Right lung (tissue), 2 donors: ENCODE measurements at regions not wholly inside any gene's neighbourhood (a gene's known extent, or its start where the extent isn't known, plus 50 kb on each side); places are given as distances from the start of the nearest gene placed in this dataset.
"Not testable (repeated sequence)": the region's sequence is repeated elsewhere in the genome, so short reads cannot be mapped to it uniquely, and the experiment has no call there.

Source experiments
- DNase-seq, 2 donors: peaks; one replicate each; pipeline ENCODE4 v3.0.0-alpha.2; 2013

GRCh38 chr7:131800531-131800930, 244.1 kb upstream of the PODXL start:
- no peak for DNase-seq

DNA sequence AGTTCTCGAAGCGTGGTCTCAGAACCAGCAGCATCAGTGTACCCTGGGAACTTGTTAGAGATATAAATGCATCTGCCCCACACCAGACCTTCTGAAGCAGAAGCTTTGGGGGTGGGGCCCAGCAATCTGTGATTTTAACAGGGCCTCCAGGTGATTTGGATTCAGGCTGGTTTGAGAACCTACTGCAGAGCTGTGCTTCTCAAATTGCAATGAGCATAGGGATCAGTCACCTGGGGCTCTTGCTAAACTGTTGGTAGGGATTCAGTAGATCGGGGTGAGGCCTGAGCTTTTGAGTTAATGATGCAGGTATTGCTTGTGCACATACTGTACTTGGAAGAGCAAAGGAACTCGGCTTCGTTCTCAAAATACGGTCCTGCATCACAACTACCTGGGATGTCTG, 243.6 kb upstream of the PODXL start:
- DNase-seq = no peak

DNA sequence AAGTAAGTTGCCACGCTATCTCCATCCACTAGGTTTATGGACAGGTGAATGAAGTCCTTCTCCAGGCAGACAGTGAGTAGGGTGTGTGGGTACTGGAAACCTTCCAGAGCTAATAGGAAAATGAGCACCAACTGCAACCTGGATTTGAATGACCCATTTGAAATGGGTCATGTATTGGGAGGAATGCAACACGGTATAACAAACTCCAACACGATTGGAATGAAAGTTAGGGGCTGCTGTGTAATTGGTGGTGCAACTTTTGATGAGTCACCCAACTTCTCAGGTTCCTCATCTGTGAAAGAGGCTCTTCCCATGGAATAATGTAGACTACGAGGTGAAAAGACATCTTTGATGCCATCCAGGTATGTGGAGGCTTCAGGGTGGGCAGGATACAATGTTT, 241.4 kb upstream of the PODXL start:
- no peak for DNase-seq

- DNase-seq = no peak
Observed at GRCh38 chr7:131795400-131795799, 239.0 kb upstream of the PODXL start.

DNA sequence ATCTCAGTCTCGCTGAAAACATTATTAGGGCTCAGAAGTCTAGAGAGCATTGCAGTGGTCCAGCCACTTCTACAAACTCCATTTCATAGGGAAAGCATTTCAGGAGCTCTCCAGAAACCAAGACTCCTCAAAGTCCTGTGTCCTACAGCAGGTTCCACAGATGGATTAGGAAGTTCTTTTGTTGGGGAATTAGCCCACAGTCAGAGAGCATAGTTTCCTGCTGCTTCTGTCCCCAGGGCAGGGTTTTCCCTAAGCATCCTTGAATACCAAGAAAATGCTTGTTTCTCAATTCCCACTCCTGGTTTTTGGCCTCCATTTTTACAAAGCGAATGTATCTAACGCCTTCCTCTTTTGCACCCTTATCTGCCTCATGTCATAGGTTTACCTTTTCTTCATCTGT, 235.9 kb upstream of the PODXL start:
- DNase-seq = no peak

- DNase-seq = no peak
Observed at GRCh38 chr7:131787101-131787500, 230.7 kb upstream of the PODXL start.

GRCh38 chr7:131786204-131786603, 229.8 kb upstream of the PODXL start:
- no peak for DNase-seq

DNA sequence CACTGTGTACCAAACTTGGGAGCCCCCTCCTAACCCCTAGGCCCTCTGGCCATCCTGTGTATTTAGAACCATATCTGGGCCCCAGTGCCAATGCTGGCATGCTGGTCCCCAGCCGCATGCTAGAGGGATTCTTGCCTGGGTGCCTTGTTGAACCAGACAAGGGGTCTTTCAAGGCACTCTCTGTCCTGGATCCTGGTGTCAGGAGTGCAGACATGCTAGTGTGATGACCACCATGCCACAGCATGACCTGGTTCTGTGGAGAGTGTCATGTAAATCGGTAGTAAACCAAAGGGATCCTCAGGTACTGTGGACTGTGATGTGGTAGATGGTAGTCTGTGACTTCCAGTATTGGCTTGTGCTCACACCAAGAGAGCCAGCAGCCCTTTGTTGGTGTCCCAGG, 222.2 kb upstream of the PODXL start:
- DNase-seq = no peak

DNA sequence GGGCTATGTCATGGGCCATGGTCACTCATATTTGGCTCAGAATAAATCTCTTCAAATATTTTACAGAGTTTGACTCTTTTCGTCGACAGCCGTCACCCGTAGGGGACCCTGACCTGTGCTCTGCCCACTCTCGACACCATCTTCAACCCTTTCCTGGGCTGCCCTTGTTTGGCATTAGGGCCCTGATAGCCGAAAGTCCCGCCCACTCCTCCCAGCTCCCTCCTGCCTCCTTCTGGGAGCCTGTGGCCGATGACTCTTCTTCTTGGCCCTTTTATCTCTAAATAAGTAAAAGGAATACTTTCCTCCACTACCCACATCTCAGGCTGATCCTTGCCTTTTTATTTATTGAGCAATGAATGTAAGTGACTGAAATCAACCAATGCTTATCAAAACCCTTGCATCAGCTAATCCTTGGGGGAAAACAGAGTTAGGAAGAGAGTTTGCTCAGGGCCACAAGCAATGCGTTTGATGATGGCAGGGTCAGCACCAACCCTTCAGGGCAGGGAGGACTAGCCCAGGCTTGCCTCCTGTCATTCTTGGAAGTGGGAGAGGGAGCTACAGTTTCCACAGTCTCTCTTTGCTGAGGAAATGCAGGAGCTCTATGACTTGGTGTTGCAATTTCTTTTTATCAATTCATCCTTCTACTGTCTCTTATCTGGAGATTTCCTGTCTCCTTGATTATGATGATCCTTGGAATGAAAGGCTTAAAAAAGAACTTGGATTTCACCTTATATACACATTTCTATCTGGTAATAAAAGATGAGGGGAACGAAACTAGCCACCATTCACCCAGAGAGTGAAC, 218.2 kb upstream of the PODXL start:
- no peak for DNase-seq

GRCh38 chr7:131773413-131773812, 217.0 kb upstream of the PODXL start:
- DNase-seq = no peak

- no peak for DNase-seq
Observed at GRCh38 chr7:131769241-131769640, 212.8 kb upstream of the PODXL start.

DNA sequence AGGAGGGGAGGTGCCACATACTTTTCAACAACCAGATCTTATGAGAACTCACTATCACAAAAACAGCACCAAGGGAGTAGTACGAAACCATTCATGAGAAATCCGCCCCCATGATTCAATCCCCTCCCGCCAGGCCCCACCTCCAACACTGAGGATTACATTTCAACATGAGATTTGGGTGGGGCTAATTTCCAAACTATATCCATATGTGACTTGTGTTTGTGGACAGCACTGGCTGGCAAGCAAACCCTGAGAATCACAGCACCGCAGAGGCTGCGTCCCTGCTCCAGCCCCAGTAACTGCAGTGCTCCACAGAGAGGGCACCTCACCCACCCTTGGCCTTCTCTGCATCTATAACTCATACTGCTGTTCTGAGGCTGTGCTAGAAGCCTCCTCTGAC, 211.2 kb upstream of the PODXL start:
- no peak for DNase-seq

DNA sequence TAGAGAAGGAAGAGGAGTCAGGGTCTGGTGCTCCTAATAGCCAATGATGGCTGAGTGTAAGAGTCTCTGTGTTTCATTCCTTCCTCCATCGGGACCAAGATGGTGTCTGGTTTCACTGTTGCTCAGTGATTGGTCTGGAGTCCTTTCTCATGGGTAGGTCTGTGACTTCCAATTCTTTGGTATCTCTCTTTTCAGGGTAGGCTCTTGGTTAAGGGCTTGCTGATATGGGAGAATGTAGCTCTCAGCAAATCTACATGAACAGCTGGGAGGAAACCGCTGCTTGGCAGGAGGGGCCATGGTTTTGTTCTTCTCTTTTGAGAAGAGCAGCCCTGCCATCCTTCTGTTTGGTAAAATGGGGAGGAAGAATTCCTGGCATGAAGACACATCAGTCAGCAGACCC, 209.1 kb upstream of the PODXL start:
- no peak for DNase-seq

DNA sequence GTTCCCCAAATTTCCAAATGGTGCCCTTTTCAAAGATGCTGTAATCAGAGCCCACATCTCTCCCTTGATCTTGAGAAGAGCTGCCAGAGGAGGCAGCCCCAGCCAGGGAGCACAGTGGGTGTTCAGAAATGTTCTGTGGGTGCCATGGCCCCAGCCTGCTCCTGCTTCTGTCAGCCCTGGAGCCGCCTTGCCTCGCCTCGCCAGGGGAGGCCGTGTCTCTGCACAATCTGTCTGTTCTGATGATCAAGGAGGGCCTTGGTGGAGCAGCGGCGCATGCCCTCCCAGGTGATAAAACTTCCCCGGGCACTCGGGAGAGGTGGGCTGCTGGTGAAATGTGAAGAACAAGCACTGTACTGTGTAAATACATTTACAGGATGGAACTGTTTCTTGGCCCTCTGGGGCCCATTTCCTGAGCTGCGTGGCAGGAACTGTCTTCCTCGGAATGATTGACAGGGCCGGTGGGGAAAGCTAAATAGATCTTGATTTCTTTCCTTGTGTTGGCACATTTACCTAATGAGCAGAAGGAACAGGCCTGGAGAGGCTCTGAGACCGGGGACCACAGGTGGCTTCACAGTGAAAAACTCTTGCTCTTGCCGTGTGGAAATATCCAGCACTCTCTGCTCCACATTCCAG, 207.8 kb upstream of the PODXL start:
- no peak for DNase-seq

DNA sequence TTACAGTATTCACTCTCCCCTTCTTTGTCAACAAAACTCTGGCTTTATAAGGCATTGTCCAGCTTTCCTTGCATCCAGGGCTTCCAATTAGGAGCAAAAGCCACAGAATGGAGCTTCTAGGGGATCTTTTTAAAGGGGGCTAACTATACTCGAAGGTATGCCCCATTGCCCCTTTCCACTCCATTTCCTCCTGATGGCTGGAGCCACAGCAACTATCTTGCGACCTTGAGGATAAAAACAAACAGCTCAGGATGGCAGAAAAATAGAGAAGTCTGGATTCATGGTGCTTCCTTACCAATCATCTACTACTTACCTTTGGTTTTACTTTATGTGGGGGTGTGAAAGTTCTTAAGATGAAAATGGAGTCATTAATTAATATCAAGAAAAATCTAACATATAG, 206.3 kb upstream of the PODXL start:
- no peak for DNase-seq

GRCh38 chr7:131755801-131756200, 199.4 kb upstream of the PODXL start:
- DNase-seq = not testable (repeated sequence)

- no peak for DNase-seq
Observed at GRCh38 chr7:131753620-131754222, 197.3 kb upstream of the PODXL start.

- DNase-seq = no peak
Observed at GRCh38 chr7:131747658-131748232, 191.3 kb upstream of the PODXL start.

- peak; percentile 12 to 17 for DNase-seq
Observed at GRCh38 chr7:131745390-131746248, 189.2 kb upstream of the PODXL start.

GRCh38 chr7:131741446-131741845, 185.0 kb upstream of the PODXL start:
- no peak for DNase-seq

DNA sequence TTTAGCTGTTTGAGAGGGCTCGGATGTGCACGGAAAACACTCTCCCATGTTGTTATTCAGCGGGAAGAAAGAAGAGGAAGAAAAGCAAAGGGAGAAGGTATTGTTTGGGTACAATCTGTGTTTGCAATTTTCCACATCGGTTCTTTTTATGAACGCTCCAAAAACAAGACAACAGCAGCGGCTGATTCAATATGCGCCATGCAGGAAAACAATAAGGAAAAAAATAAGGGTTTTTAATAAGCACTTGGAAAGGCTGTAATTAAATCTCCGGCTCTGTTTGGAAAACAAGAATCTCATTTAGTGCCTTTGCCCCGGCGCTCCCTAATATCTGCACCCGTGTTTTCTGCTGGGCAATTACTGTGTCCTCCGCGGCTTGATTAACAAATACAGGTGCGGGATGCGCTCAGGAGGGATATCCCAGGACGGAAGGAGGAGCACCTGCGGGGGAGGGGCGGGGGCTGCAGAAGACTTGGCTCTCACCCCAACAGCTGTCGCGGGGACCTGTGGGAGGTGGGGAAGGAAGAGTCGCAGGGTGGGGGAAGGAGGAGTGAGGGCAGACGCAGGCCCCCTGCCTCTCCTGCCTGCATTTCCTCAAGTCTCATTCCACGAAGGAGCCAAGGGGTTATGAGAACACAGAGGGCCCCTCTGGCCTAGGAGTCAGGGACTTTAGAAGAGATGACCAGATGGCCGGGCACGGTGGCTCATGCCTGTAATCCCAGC, 181.5 kb upstream of the PODXL start:
- DNase-seq = no peak
